ENCODE measurements at regions not wholly inside any gene's neighbourhood (a gene's known extent, or its start where the extent isn't known, plus 50 kb on each side); places are given as distances from the start of the nearest gene placed in this dataset.

DNA sequence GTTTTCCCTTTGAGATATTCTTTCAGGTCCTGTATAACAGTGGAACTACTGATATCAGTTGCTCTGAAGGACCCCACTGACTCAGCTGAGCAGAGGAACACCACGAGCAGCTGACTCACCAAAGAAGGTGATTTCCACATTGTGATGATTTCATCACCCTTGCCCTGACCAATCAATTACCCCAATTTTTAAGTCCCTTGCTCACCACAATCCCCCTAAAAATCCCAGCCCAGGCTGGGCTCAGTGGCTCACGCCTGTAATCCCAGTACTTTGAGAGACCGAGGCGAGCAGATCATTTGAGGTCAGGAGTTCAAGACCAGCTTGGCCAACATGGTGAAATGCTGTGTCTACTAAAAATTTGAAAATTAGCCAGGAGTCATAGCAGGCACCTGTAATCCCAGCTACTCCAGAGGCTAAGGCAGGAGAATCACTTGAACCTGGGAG, 125.3 kb upstream of the ABCA1 start:
- in situ Hi-C loops (cut with MboI; ENCODE audit: low pct_unique_long_range_greater_than_20kb, low sequenced_read_pairs, unreplicated experiment) = no loop called here
- TF ChIP-seq, protein P1, sequence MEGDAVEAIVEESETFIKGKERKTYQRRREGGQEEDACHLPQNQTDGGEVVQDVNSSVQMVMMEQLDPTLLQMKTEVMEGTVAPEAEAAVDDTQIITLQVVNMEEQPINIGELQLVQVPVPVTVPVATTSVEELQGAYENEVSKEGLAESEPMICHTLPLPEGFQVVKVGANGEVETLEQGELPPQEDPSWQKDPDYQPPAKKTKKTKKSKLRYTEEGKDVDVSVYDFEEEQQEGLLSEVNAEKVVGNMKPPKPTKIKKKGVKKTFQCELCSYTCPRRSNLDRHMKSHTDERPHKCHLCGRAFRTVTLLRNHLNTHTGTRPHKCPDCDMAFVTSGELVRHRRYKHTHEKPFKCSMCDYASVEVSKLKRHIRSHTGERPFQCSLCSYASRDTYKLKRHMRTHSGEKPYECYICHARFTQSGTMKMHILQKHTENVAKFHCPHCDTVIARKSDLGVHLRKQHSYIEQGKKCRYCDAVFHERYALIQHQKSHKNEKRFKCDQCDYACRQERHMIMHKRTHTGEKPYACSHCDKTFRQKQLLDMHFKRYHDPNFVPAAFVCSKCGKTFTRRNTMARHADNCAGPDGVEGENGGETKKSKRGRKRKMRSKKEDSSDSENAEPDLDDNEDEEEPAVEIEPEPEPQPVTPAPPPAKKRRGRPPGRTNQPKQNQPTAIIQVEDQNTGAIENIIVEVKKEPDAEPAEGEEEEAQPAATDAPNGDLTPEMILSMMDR (IDR thresholded peaks at IDR 0.05; ENCODE audit: extremely low read depth, insufficient read depth, missing control alignments) = no peak
- peak; percentile 34 for DNase-seq (ENCODE audit: low spot score)

DNA sequence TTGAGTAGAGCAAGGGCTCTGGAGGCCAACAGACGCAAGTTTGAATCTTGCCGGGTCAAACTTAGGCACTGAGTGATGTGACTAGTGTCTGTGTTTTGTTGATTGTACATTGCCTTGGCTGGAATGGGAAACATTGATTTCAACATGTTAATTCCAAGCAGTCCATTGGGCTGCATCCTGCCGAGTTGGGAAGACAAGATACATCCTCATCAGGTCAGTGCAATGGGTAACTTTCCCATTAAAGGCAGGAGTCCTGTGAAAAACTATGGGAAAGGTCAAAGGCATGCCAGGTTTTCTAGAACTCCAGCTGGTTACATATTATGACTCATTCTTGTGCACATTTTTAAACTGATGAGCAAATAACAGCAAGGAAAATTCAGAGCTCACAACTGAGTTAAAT, 126.5 kb upstream of the ABCA1 start:
- TF ChIP-seq, protein P1 (IDR thresholded peaks at IDR 0.05; ENCODE audit: extremely low read depth, insufficient read depth, missing control alignments) = no peak
- DNase-seq (ENCODE audit: low spot score) = no peak
- in situ Hi-C loops (cut with MboI; ENCODE audit: low pct_unique_long_range_greater_than_20kb, low sequenced_read_pairs, unreplicated experiment) = no loop called here

DNA sequence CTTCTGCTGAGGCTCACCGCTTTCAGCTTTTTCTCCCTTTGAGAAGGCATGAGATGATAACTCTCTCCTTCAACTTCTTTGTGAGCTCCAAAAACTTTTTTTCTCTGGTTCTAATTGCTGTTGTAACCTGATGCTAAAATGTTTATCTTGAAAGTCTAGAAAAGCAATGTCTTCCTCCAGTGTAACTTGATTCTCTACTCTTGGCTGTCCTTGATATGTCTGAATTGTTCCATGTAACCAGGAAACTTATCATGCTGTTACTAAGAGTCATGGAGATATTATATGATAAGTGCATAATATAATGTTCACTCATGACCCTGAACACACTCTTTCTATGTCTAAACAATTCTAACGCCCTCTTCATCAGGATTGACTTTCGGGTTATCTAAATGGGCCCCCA, 128.0 kb upstream of the ABCA1 start:
- no peak for DNase-seq (ENCODE audit: low spot score)
- TF ChIP-seq, protein P1 (IDR thresholded peaks at IDR 0.05; ENCODE audit: extremely low read depth, insufficient read depth, missing control alignments) = no peak
- in situ Hi-C loops (cut with MboI; ENCODE audit: low pct_unique_long_range_greater_than_20kb, low sequenced_read_pairs, unreplicated experiment) = no loop called here

DNA sequence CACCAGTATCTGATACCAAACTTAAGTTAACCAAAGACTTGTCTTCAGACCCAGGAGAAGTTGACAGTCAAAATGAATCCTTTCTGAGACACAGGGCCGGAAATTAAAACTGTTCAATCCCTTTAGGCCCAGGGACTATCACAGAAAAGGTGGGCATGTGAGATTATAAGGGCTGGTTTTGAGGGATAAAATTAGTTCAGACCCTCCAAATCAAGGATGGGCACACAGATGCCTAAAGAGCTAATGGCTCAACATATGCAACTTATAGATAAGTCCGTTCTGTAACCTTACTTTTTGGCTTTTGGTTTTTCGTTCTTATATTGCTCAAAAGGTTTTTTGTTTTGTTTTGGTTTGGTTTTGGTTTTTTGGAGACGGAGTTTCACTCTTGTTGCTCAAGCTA, 129.6 kb upstream of the ABCA1 start:
- in situ Hi-C loops (cut with MboI; ENCODE audit: low pct_unique_long_range_greater_than_20kb, low sequenced_read_pairs, unreplicated experiment) = no loop called here
- DNase-seq (ENCODE audit: low spot score) = no peak
- TF ChIP-seq, protein P1 (IDR thresholded peaks at IDR 0.05; ENCODE audit: extremely low read depth, insufficient read depth, missing control alignments) = no peak

DNA sequence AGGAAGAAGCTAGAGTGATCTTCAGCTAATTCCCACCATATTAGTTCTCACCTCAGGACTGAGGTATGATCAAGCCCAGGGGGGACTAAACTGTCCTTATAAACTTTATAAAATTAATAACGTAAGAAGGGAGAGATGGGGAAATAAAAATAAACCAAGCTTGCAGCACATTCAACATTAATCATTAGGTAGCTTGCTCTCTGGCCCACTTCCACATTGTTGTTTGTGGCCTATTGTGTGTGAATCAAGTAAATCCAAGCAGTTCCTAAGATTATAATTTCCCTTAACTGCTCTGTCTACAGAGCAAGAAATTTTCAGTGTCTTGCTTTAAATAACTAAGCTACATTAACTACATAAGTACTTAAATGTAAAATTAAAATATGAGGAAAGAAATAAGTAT, 131.3 kb upstream of the ABCA1 start:
- in situ Hi-C loops (cut with MboI; ENCODE audit: low pct_unique_long_range_greater_than_20kb, low sequenced_read_pairs, unreplicated experiment) = no loop called here
- TF ChIP-seq, protein P1 (IDR thresholded peaks at IDR 0.05; ENCODE audit: extremely low read depth, insufficient read depth, missing control alignments) = no peak
- no peak for DNase-seq (ENCODE audit: low spot score)

DNA sequence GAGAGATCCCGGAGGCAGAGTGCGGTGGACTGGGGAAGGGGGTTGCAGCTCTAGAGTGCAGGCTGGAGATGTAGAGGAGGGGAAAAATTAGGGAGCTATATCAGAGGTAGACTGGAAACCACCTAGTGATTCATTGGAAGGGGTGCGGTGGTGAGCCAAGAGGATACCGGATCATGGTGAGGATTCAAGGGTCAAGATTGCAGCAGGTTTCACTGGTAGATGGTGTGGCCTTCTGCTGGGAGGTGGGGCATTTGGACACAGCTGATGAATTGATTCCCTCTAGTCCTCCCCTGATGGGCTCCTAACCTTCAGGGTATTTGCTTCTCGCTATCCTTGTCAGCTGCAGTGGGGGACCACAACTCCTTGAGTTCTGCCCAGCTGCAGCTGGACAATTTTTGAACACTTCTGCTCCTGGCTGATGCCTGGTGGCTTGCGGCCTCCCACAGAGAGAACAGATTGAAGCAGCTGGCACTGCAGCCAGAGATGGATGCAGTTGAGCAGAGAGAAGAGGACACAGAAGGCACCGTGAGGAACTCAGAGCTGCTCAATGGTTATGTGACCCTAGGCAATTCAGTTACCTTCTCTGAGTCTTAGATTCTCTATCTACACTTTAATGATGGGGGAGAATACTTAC, 134.4 kb upstream of the ABCA1 start:
- in situ Hi-C loops (cut with MboI; ENCODE audit: low pct_unique_long_range_greater_than_20kb, low sequenced_read_pairs, unreplicated experiment) = no loop called here
- TF ChIP-seq, protein P1 (IDR thresholded peaks at IDR 0.05; ENCODE audit: extremely low read depth, insufficient read depth, missing control alignments) = no peak
- no peak for DNase-seq (ENCODE audit: low spot score)
